H1 (cell line): ENCODE measurements at regions not wholly inside any gene's neighbourhood (a gene's known extent, or its start where the extent isn't known, plus 50 kb on each side); places are given as distances from the start of the nearest gene placed in this dataset.

Experiments
- CTCF ChIA-PET: fragments of 300-600 bp; sonication (Branson Sonifier 250); formaldehyde crosslinking; loops from one replicate; lab custom pipeline; 2021; ENCODE audit not compliant: partially characterized antibody; lab: Charles Lee
- POLR2A ChIA-PET: fragments of 300-600 bp; sonication (Branson Sonifier 250); formaldehyde crosslinking; loops from one replicate; lab custom pipeline; 2021; ENCODE audit warnings: inconsistent platforms; ENCODE audit not compliant: partially characterized antibody; lab: Charles Lee
- DNase-seq, 2 experiments: peaks; one replicate each; pipeline versions ENCODE4 v3.0.0 to v3.0.0-alpha.2; 2010 to 2022; ENCODE audit warnings: low spot score in 2 of 2, low read depth in 1 of 2, mixed read lengths in 1 of 2
- FAIRE-seq: peaks from 2 replicates; lab custom pipeline; 2011; peaks lifted over from hg19 to GRCh38; lab: Jason Lieb, UNC
- H2AFZ ChIP-seq: 2 replicates; pipeline ENCODE4 v1.8.1; 2012; ENCODE audit warnings: low read length, inconsistent platforms
- H2AK5ac ChIP-seq: 2 replicates; pipeline ENCODE4 v1.6.1; 2013; ENCODE audit warnings: low read depth, low read length
- H2BK120ac ChIP-seq: replicated peaks from 2 replicates; pipeline ENCODE3; 2013; ENCODE audit warnings: low read depth, low read length, inconsistent platforms
- H2BK12ac ChIP-seq: 2 replicates; pipeline ENCODE4 v1.6.1; 2013; ENCODE audit warnings: low read depth, low read length
- H2BK15ac ChIP-seq: 2 replicates; pipeline ENCODE4 v1.6.1; 2013; ENCODE audit warnings: low read length
- H2BK20ac ChIP-seq: 2 replicates; pipeline ENCODE4 v1.6.1; 2013; ENCODE audit warnings: low read length
- H2BK5ac ChIP-seq: 2 replicates; pipeline ENCODE4 v1.6.1; 2013; ENCODE audit warnings: low read depth, low read length
- H3K14ac ChIP-seq: 2 replicates; pipeline ENCODE4 v1.6.1; 2013; ENCODE audit warnings: inconsistent platforms; ENCODE audit not compliant: insufficient read length
- H3K18ac ChIP-seq: 2 replicates; pipeline ENCODE4 v1.6.1; 2013; ENCODE audit warnings: low read length; ENCODE audit errors: extremely low read depth
- H3K23ac ChIP-seq: 2 replicates; pipeline ENCODE4 v1.6.1; 2013; ENCODE audit warnings: inconsistent platforms; ENCODE audit not compliant: insufficient read length
- H3K23me2 ChIP-seq: 2 replicates; pipeline ENCODE4 v1.6.1; 2013; ENCODE audit warnings: low read depth, low read length
- H3K27ac ChIP-seq: 2 replicates; pipeline ENCODE4 v1.6.1; 2011; ENCODE audit warnings: low read depth, low read length, inconsistent platforms
- H3K27me3 ChIP-seq, 4 experiments: replicated peaks in 1 of 4; 1 replicate in 1 of 4; 2 replicates in 3 of 4; pipeline versions ENCODE4 v1.6.1 to v1.8.1; 2011 to 2013; ENCODE audit warnings: low read length in 3 of 4, mild to moderate bottlenecking in 3 of 4, inconsistent platforms in 2 of 4, mixed read lengths in 2 of 4, moderate library complexity in 1 of 4; ENCODE audit not compliant: control insufficient read depth in 3 of 4, insufficient read depth in 3 of 4; ENCODE audit errors: extremely low read depth in 1 of 4
- H3K36me3 ChIP-seq, 4 experiments: 2 replicates each; pipeline versions ENCODE4 v1.6.1 to v1.8.1; 2011 to 2013; ENCODE audit warnings: mild to moderate bottlenecking in 4 of 4, low read length in 3 of 4, moderate library complexity in 2 of 4, control low read depth in 1 of 4, inconsistent platforms in 1 of 4; ENCODE audit not compliant: insufficient read depth in 4 of 4, control insufficient read depth in 2 of 4
- H3K4ac ChIP-seq: replicated peaks from 2 replicates; pipeline ENCODE3; 2013; ENCODE audit warnings: low read length, low read depth, mixed read lengths, inconsistent platforms; ENCODE audit not compliant: insufficient read length
- H3K4me1 ChIP-seq, 4 experiments: replicated peaks in 1 of 4; 1 replicate in 1 of 4; 2 replicates in 3 of 4; pipeline versions ENCODE4 v1.6.1 to v1.8.1; 2011 to 2013; ENCODE audit warnings: low read length in 3 of 4, inconsistent platforms in 2 of 4, mixed read lengths in 1 of 4; ENCODE audit not compliant: insufficient read depth in 4 of 4, control insufficient read depth in 3 of 4
- H3K4me2 ChIP-seq, 2 experiments: 2 replicates each; pipeline versions ENCODE4 v1.6.1 to v1.8.1; 2011 to 2013; ENCODE audit warnings: low read depth in 2 of 2, low read length in 2 of 2, control low read depth in 1 of 2, inconsistent platforms in 1 of 2, mild to moderate bottlenecking in 1 of 2; ENCODE audit not compliant: insufficient read depth in 1 of 2
- H3K4me3 ChIP-seq, 4 experiments: fragments of 200-600, 300-600 bp in 1 of 4; sonication (generic), shearing (Covaris generic), sonication (Bioruptor Twin) in 1 of 4; 2 replicates each; pipeline versions ENCODE4 v1.5.1 to v1.8.1; 2011 to 2016; ENCODE audit warnings: low read length in 4 of 4, low read depth in 3 of 4, control low read depth in 2 of 4, inconsistent platforms in 2 of 4, mild to moderate bottlenecking in 2 of 4, mixed read lengths in 1 of 4, moderate library complexity in 1 of 4; ENCODE audit not compliant: insufficient read depth in 2 of 4; ENCODE audit errors: extremely low read depth in 1 of 4
- H3K56ac ChIP-seq: replicated peaks from 2 replicates; pipeline ENCODE3; 2013; ENCODE audit warnings: low read depth, mild to moderate bottlenecking, mixed read lengths, low read length, inconsistent platforms; ENCODE audit not compliant: insufficient read length
- H3K79me1 ChIP-seq: 2 replicates; pipeline ENCODE4 v1.6.1; 2013; ENCODE audit warnings: low read depth, low read length, control low read depth
- H3K79me2 ChIP-seq, 2 experiments: 2 replicates each; pipeline versions ENCODE4 v1.6.1 to v1.8.1; 2012 to 2013; ENCODE audit warnings: low read length in 2 of 2, mild to moderate bottlenecking in 2 of 2, inconsistent platforms in 1 of 2; ENCODE audit not compliant: insufficient read depth in 2 of 2, control insufficient read depth in 1 of 2
- H3K9ac ChIP-seq, 4 experiments: replicated peaks in 1 of 4; 1 replicate in 1 of 4; 2 replicates in 3 of 4; pipeline versions ENCODE4 v1.6.1 to v1.8.1; 2011 to 2013; ENCODE audit warnings: low read depth in 3 of 4, low read length in 3 of 4, control low read depth in 2 of 4, mild to moderate bottlenecking in 2 of 4, moderate library complexity in 2 of 4, inconsistent platforms in 1 of 4; ENCODE audit errors: extremely low read depth in 1 of 4
- H3K9me3 ChIP-seq, 2 experiments: 2 replicates each; pipeline versions ENCODE4 v1.6.1 to v1.8.1; 2012 to 2013; ENCODE audit warnings: mild to moderate bottlenecking in 2 of 2, moderate library complexity in 2 of 2, control low read depth in 1 of 2, inconsistent platforms in 1 of 2, low read depth in 1 of 2, low read length in 1 of 2, mixed read lengths in 1 of 2; ENCODE audit not compliant: insufficient read depth in 2 of 2
- H4K20me1 ChIP-seq, 2 experiments: replicated peaks in 1 of 2; 2 replicates each; pipeline versions ENCODE3 to v1.8.1; 2011 to 2013; ENCODE audit warnings: inconsistent platforms in 2 of 2, low read length in 2 of 2, mild to moderate bottlenecking in 1 of 2; ENCODE audit not compliant: insufficient read depth in 2 of 2, control insufficient read depth in 1 of 2
- H4K5ac ChIP-seq: 2 replicates; pipeline ENCODE4 v1.6.1; 2013; ENCODE audit warnings: low read length, low read depth, mixed read lengths, inconsistent platforms; ENCODE audit not compliant: insufficient read length
- H4K8ac ChIP-seq: 2 replicates; pipeline ENCODE4 v1.8.0; 2013; ENCODE audit warnings: mild to moderate bottlenecking, moderate library complexity, low read length, inconsistent platforms; ENCODE audit not compliant: insufficient read depth; ENCODE audit errors: extremely low read depth
- H4K91ac ChIP-seq: replicated peaks from 2 replicates; pipeline ENCODE3; 2013; ENCODE audit warnings: low read length, mixed read lengths, inconsistent platforms; ENCODE audit not compliant: insufficient read length
- SAP30 ChIP-seq: fragments of 300-600 bp; sonication (generic); IDR thresholded peaks from 2 replicates; pipeline ENCODE4 v1.7.1; 2012; ENCODE audit warnings: low read length, moderate library complexity, mild to moderate bottlenecking, inconsistent platforms; ENCODE audit not compliant: insufficient read depth, insufficient replicate concordance
- WGBS, 2 experiments: shearing (Covaris generic) in 1 of 2; methylation state at CpG; one replicate each; pipeline versions ENCODE4 v1.1.6 to v1.1.7; 2013 to 2015; ENCODE audit warnings: low lambda C conversion rate in 2 of 2, mixed read lengths in 2 of 2, inconsistent platforms in 1 of 2, low coverage in 1 of 2, missing lambda C conversion rate in 1 of 2; ENCODE audit not compliant: insufficient replicate concordance in 2 of 2, insufficient coverage in 1 of 2, insufficient read length in 1 of 2; ENCODE audit errors: extremely low coverage in 1 of 2, missing lambda C conversion rate in 1 of 2; 5-methylcytosine and 5-hydroxymethylcytosine counted together

DNA sequence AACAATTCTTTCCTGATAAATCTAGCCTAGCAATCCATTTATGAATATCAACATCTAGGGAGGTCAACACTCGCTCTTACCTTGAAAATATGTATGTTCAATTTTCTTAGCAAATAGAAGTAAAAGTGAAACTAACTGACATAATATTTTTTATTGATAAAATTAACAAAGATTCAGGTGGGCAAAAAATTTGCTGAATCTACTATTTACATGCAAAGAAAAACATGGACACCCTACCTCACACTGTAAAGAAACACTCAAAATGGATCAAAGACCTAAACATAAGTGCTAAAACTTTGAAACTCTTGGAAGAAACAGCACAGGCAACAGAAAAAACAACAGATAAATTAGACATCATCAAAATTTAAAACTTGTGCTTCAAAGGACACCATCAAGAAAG, 151.6 kb upstream of the MYRIP start:
- DNase-seq (no peak), FAIRE-seq (no peak)
- no peaks in the 10 kb centered on the region for H3K27me3 ChIP-seq
- no peaks in the 10 kb centered on the region for H3K4me1 ChIP-seq
- no peaks in the 10 kb centered on the region for H3K79me2 ChIP-seq
- no peak overlapping the region for H3K4me3 ChIP-seq
- H4K5ac ChIP-seq = no peak overlapping the region
- no peak overlapping the region for H3K56ac ChIP-seq
- no peak overlapping the region for H2AFZ ChIP-seq
- H2BK120ac ChIP-seq = no peak overlapping the region
- no peak overlapping the region for H3K14ac ChIP-seq
- H3K9me3 ChIP-seq = no peaks in the 10 kb centered on the region; a peak in 2 of 4 replicates
- WGBS, 2 experiments = 83% methylated on average over 1 of the region's 1 CpG; no CpG with 5 or more reads in 1 of the 2 experiments
- H4K91ac ChIP-seq = no peak overlapping the region
- no peak overlapping the region for H3K18ac ChIP-seq
- H4K20me1 ChIP-seq = no peaks in the 10 kb centered on the region
- no peak overlapping the region for H3K27ac ChIP-seq
- H2BK12ac ChIP-seq = no peak overlapping the region
- no peak overlapping the region for H3K4ac ChIP-seq
- no peaks in the 10 kb centered on the region for H3K36me3 ChIP-seq
- no peak overlapping the region for H2BK15ac ChIP-seq
- no peak overlapping the region for H3K23ac ChIP-seq
- no peak overlapping the region for H3K9ac ChIP-seq
- no peak overlapping the region for H2BK20ac ChIP-seq
- CTCF ChIA-PET = no interaction called here
- TF ChIP-seq SAP30 = no peak
- no peaks in the 10 kb centered on the region for H3K23me2 ChIP-seq
- H2BK5ac ChIP-seq = no peak overlapping the region
- H3K79me1 ChIP-seq = no peaks in the 10 kb centered on the region
- H3K4me2 ChIP-seq = no peak overlapping the region
- no peak overlapping the region for H2AK5ac ChIP-seq
- no peak overlapping the region for H4K8ac ChIP-seq
- POLR2A ChIA-PET = no interaction called here
